Peyer's patch (tissue), 4 donors: ENCODE measurements at regions not wholly inside any gene's neighbourhood (a gene's known extent, or its start where the extent isn't known, plus 50 kb on each side); places are given as distances from the start of the nearest gene placed in this dataset.

Experiments used
- CTCF ChIP-seq, 6 experiments: fragments of 450-650 bp in 4 of 6; fragments of 200-600 bp in 2 of 6; sonication (generic) in 1 of 6; IDR thresholded peaks; one replicate each; pipeline ENCODE4 v1.5.1; 2017 to 2019; ENCODE audit warnings: antibody characterized with exemption in 6 of 6, mild to moderate bottlenecking in 3 of 6, moderate library complexity in 1 of 6
- POLR2A ChIP-seq, 2 donors: fragments of 450-650 bp; IDR thresholded peaks; one replicate each; pipeline ENCODE4 v1.5.1; 2017; ENCODE audit warnings: antibody characterized with exemption in 2 of 2, mild to moderate bottlenecking in 2 of 2, moderate library complexity in 2 of 2

DNA sequence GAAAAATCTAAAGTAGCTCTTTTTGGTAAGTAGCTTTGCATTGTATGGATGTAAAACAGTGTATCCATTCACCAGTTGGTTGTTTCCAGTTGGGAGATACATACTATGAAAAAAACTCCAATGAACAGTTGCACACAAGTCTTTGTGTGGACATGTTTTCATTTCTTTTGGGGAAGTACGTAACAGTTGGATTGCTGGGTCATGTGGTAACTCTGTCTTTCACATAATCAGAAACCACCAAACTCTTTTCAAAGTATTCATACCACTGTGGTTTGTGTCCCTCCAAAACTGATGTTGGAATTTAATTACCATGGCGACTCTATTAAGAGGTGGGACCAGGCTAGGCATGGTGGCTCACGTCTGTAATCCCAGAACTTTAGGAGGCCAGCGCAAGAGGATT, 58.9 kb upstream of the RESF1 start:
- TF ChIP-seq CTCF (IDR thresholded peaks at IDR 0.05) (no peak), POLR2A (IDR thresholded peaks at IDR 0.05) (no peak)
